Suprapubic skin (tissue), 4 donors: ENCODE measurements at regions not wholly inside any gene's neighbourhood (a gene's known extent, or its start where the extent isn't known, plus 50 kb on each side); places are given as distances from the start of the nearest gene placed in this dataset.

Source experiments
- POLR2A ChIP-seq, 2 donors: fragments of 450-650 bp; IDR thresholded peaks; one replicate each; pipeline ENCODE4 v1.6.1; 2017; ENCODE audit warnings: antibody characterized with exemption in 2 of 2, mild to moderate bottlenecking in 2 of 2, moderate library complexity in 2 of 2
- POLR2AphosphoS5 ChIP-seq, 3 donors: sonication (generic); formaldehyde crosslinking; IDR thresholded peaks; one replicate each; pipeline ENCODE4 v1.6.1; 2017; ENCODE audit warnings: antibody characterized with exemption in 3 of 3
- TF ChIP-seq, protein P1 (sequence below), 2 donors: fragments of 200-600 bp in 1 of 2; fragments of 450-650 bp in 1 of 2; sonication (generic) in 1 of 2; IDR thresholded peaks; one replicate each; pipeline ENCODE4 v1.5.1; 2016 to 2019; ENCODE audit warnings: antibody characterized with exemption in 2 of 2, mild to moderate bottlenecking in 1 of 2, moderate library complexity in 1 of 2

DNA sequence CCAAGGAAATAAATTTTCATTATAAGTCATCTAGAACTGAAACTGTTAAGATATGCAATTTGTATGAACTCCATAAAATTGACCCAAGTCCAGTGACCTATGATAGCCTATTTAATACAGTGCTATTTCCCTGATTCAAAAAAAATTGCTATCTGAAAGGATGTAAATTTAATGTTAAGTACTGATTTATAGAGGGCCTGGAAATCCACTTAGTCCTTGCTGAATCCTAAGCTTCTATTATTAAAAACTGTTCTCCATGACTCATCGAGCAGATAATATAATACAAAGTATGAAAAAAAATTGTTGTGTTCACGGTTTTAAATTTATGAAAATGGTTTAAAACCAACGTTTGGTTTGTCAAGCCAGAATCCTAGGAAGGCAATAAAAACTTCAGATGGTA is 704.8 kb upstream of the AADAT start:
- TF ChIP-seq, protein P1, sequence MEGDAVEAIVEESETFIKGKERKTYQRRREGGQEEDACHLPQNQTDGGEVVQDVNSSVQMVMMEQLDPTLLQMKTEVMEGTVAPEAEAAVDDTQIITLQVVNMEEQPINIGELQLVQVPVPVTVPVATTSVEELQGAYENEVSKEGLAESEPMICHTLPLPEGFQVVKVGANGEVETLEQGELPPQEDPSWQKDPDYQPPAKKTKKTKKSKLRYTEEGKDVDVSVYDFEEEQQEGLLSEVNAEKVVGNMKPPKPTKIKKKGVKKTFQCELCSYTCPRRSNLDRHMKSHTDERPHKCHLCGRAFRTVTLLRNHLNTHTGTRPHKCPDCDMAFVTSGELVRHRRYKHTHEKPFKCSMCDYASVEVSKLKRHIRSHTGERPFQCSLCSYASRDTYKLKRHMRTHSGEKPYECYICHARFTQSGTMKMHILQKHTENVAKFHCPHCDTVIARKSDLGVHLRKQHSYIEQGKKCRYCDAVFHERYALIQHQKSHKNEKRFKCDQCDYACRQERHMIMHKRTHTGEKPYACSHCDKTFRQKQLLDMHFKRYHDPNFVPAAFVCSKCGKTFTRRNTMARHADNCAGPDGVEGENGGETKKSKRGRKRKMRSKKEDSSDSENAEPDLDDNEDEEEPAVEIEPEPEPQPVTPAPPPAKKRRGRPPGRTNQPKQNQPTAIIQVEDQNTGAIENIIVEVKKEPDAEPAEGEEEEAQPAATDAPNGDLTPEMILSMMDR (IDR thresholded peaks at IDR 0.05), result no peak
- TF ChIP-seq POLR2A (IDR thresholded peaks at IDR 0.05) (no peak), POLR2AphosphoS5 (IDR thresholded peaks at IDR 0.05) (no peak)
